Endothelial cell of umbilical vein (primary cell): ENCODE measurements at regions not wholly inside any gene's neighbourhood (a gene's known extent, or its start where the extent isn't known, plus 50 kb on each side); places are given as distances from the start of the nearest gene placed in this dataset.

ENCODE experiments used
- BruUV-seq: library from RNA; stranded (reverse); fragments of 400-500 nt; replicated peaks from 2 replicates; lab custom pipeline; 2021; lab: Mats Ljungman, UMichigan
- CTCF ChIA-PET: fragments of 300-600, 350-600 bp; sonication (Branson Sonifier 250); formaldehyde crosslinking; loops from one replicate; lab custom pipeline; 2021; ENCODE audit warnings: antibody characterized with exemption, inconsistent platforms; lab: Charles Lee
- POLR2A ChIA-PET: fragments of 300-600, 350-600 bp; sonication (Branson Sonifier 250); formaldehyde crosslinking; loops from one replicate; lab custom pipeline; 2021; ENCODE audit warnings: antibody characterized with exemption, inconsistent platforms; lab: Charles Lee
- DNase-seq: peaks from one replicate; pipeline ENCODE4 v3.0.0-alpha.2; 2011; ENCODE audit warnings: low read depth, low spot score
- FAIRE-seq: peaks from 2 replicates; lab custom pipeline; 2011; peaks lifted over from hg19 to GRCh38; lab: Jason Lieb, UNC
- H2AFZ ChIP-seq: 2 replicates; pipeline ENCODE4 v1.6.0; 2012; ENCODE audit warnings: low read depth, low read length, control low read depth, inconsistent platforms
- H3K27ac ChIP-seq: 2 replicates; pipeline ENCODE4 v1.5.1; 2011; ENCODE audit warnings: low read depth, mild to moderate bottlenecking, control low read depth, low read length, moderate library complexity; ENCODE audit not compliant: insufficient read depth
- H3K27me3 ChIP-seq, 2 experiments: 2 replicates each; pipeline versions ENCODE4 v1.6.0 to v1.6.1; 2011; ENCODE audit warnings: low read length in 2 of 2, mixed read lengths in 1 of 2; ENCODE audit not compliant: control insufficient read depth in 2 of 2, insufficient read depth in 2 of 2
- H3K36me3 ChIP-seq, 2 experiments: 2 replicates in 1 of 2; 3 replicates in 1 of 2; pipeline ENCODE4 v1.5.1; 2011; ENCODE audit warnings: low read length in 2 of 2, mild to moderate bottlenecking in 1 of 2, moderate library complexity in 1 of 2; ENCODE audit not compliant: control insufficient read depth in 2 of 2, insufficient read depth in 2 of 2; ENCODE audit errors: extremely low read depth in 1 of 2
- H3K4me1 ChIP-seq: 3 replicates; pipeline ENCODE4 v1.5.1; 2011; ENCODE audit warnings: mild to moderate bottlenecking, low read length; ENCODE audit not compliant: control insufficient read depth, insufficient read depth; ENCODE audit errors: extremely low read depth
- H3K4me2 ChIP-seq: 2 replicates; pipeline ENCODE4 v1.6.1; 2011; ENCODE audit warnings: low read length, control low read depth, mixed read lengths; ENCODE audit not compliant: insufficient read depth
- H3K4me3 ChIP-seq, 3 experiments: fragments of 200-600 bp in 1 of 3; sonication (generic), shearing (Covaris generic) in 1 of 3; replicated peaks in 1 of 3; 2 replicates each; pipeline ENCODE4 v1.5.1; 2011 to 2016; ENCODE audit warnings: control low read depth in 3 of 3, low read length in 3 of 3, mild to moderate bottlenecking in 2 of 3, inconsistent platforms in 1 of 3, low read depth in 1 of 3, moderate library complexity in 1 of 3; ENCODE audit not compliant: insufficient read depth in 1 of 3
- H3K79me2 ChIP-seq: 2 replicates; pipeline ENCODE4 v1.6.0; 2012; ENCODE audit warnings: low read length, inconsistent platforms; ENCODE audit not compliant: control insufficient read depth, insufficient read depth
- H3K9ac ChIP-seq: replicated peaks from 2 replicates; pipeline ENCODE3; 2011; ENCODE audit warnings: low read length, control low read depth; ENCODE audit not compliant: insufficient read depth; ENCODE audit errors: extremely low read depth
- H3K9me1 ChIP-seq: replicated peaks from 3 replicates; pipeline ENCODE4 v1.6.0; 2011; ENCODE audit warnings: mild to moderate bottlenecking, low read length; ENCODE audit not compliant: control insufficient read depth, insufficient read depth; ENCODE audit errors: extremely low read depth
- H3K9me3 ChIP-seq: replicated peaks from 2 replicates; pipeline ENCODE4 v1.5.1; 2012; ENCODE audit warnings: low read length, inconsistent platforms; ENCODE audit not compliant: control insufficient read depth, insufficient read depth
- H4K20me1 ChIP-seq: replicated peaks from 2 replicates; pipeline ENCODE3; 2011; ENCODE audit warnings: mild to moderate bottlenecking, low read length; ENCODE audit not compliant: control insufficient read depth, insufficient read depth; ENCODE audit errors: extremely low read depth
- CTCF ChIP-seq, 2 donors: IDR thresholded peaks; 1 replicate in 1 of 2; 2 replicates in 1 of 2; pipeline ENCODE4 v1.5.1; 2011; ENCODE audit warnings: low read length in 2 of 2, mild to moderate bottlenecking in 2 of 2, moderate library complexity in 2 of 2, control low read depth in 1 of 2, inconsistent platforms in 1 of 2, low read depth in 1 of 2; ENCODE audit not compliant: insufficient read depth in 1 of 2; ENCODE audit errors: extremely low read depth in 1 of 2
- EZH2 ChIP-seq: IDR thresholded peaks from 2 replicates; pipeline ENCODE4 v1.6.1; 2012; ENCODE audit warnings: borderline replicate concordance, low read depth, mild to moderate bottlenecking, moderate library complexity, low read length, inconsistent platforms; ENCODE audit not compliant: severe bottlenecking
- FOS ChIP-seq: IDR thresholded peaks from 2 replicates; pipeline ENCODE4 v1.6.1; 2011; ENCODE audit warnings: mild to moderate bottlenecking, low read length, moderate library complexity, borderline replicate concordance; ENCODE audit not compliant: insufficient read depth
- GATA2 ChIP-seq: IDR thresholded peaks from 2 replicates; pipeline ENCODE4 v1.7.0; 2011; ENCODE audit warnings: low read depth, mild to moderate bottlenecking, moderate library complexity, mixed read lengths, low read length; ENCODE audit not compliant: insufficient read length, insufficient read depth
- JUN ChIP-seq: IDR thresholded peaks from 2 replicates; pipeline ENCODE4 v1.6.1; 2011; ENCODE audit warnings: borderline replicate concordance, low read depth; ENCODE audit not compliant: insufficient read length, insufficient read depth
- MAX ChIP-seq: IDR thresholded peaks from 2 replicates; pipeline ENCODE4 v1.6.1; 2011; ENCODE audit not compliant: insufficient read depth, insufficient read length
- MYC ChIP-seq: IDR thresholded peaks from one replicate; pipeline ENCODE4 v1.6.1; 2011; ENCODE audit warnings: mild to moderate bottlenecking, low read depth, low read length
- POLR2A ChIP-seq: IDR thresholded peaks from 2 replicates; pipeline ENCODE4 v1.6.1; 2012; ENCODE audit warnings: low read depth, mild to moderate bottlenecking, control low read depth, low read length
- POLR2AphosphoS5 ChIP-seq: IDR thresholded peaks from 2 replicates; pipeline ENCODE4 v1.6.1; 2012; ENCODE audit warnings: low read depth, mild to moderate bottlenecking, control low read depth, low read length, moderate library complexity; ENCODE audit not compliant: insufficient read depth
- dilution Hi-C: fragments of 300-500 bp; cut with MboI; formaldehyde crosslinking; loops from one replicate; pipeline ENCODE4 v1.15.0; 2019; ENCODE audit warnings: low sequenced_read_pairs; ENCODE audit not compliant: extremely low pct_ligation_motif_present
- intact Hi-C: fragments of 100-400 bp; cut with micrococcal nuclease; formaldehyde crosslinking; loops from one replicate; pipeline ENCODE4 v1.10.0; 2022

GRCh38 chr6:140669321-140669720 lies 1294.9 kb upstream of the CITED2 start:
- no peaks in the 10 kb centered on the region for H3K27me3 ChIP-seq
- H3K9me3 ChIP-seq = no peaks in the 10 kb centered on the region
- dilution Hi-C loops (no loop called here), intact Hi-C loops (no loop called here)
- TF ChIP-seq CTCF (IDR thresholded peaks at IDR 0.05; ENCODE audit: extremely low read depth in 1 of 2, insufficient read depth in 1 of 2, low read depth in 1 of 2, low read length in 2 of 2) (no peak), POLR2A (no peak)
- H4K20me1 ChIP-seq = no peaks in the 10 kb centered on the region
- CTCF ChIA-PET = interaction anchor here (1.2 kb wide), 1 partner anchor 9 kb away, joined by 3 read pairs; no protein-coding TSS in a partner anchor
- H3K27ac ChIP-seq = no peak overlapping the region
- H3K9me1 ChIP-seq = no peaks in the 10 kb centered on the region
- POLR2A ChIA-PET = no interaction called here
- no peaks in the 10 kb centered on the region for H3K79me2 ChIP-seq
- peaks cover 4% of the 10 kb centered on the region for H3K4me1 ChIP-seq
- H3K4me2 ChIP-seq = no peak overlapping the region
- H2AFZ ChIP-seq = no peak overlapping the region
- BruUV-seq = no TSS peak
- no peak for DNase-seq
- no peaks in the 10 kb centered on the region for H3K36me3 ChIP-seq
- H3K4me3 ChIP-seq = no peak overlapping the region
- FAIRE-seq = no peak
- no peak overlapping the region for H3K9ac ChIP-seq

GRCh38 chr6:140663772-140664171 lies 1289.3 kb upstream of the CITED2 start:
- Histone ChIP-seq H3K9ac (no peak overlapping the region), H3K4me1 (peaks cover 5% of the 10 kb centered on the region), H3K79me2 (no peaks in the 10 kb centered on the region), H3K4me3 (no peak overlapping the region), H3K4me2 (no peak overlapping the region), H3K9me3 (no peaks in the 10 kb centered on the region), H4K20me1 (no peaks in the 10 kb centered on the region), H3K27me3 (no peaks in the 10 kb centered on the region), H2AFZ (peak overlapping the region; percentile 88), H3K27ac (no peak overlapping the region), H3K36me3 (no peaks in the 10 kb centered on the region), H3K9me1 (no peaks in the 10 kb centered on the region)
- DNase-seq = no peak
- ChIA-PET CTCF (no interaction called here), POLR2A (no interaction called here)
- dilution Hi-C loops = no loop called here
- TF ChIP-seq GATA2 (no peak), POLR2AphosphoS5 (no peak), JUN (no peak), POLR2A (no peak), CTCF (IDR thresholded peaks at IDR 0.05; ENCODE audit: extremely low read depth in 1 of 2, insufficient read depth in 1 of 2, low read depth in 1 of 2, low read length in 2 of 2) (no peak), EZH2 (no peak), MYC (no peak), MAX (no peak), FOS (no peak)
- no peak for FAIRE-seq
- intact Hi-C loops = no loop called here
- BruUV-seq = no TSS peak
